ENCODE measurements at regions not wholly inside any gene's neighbourhood (a gene's known extent, or its start where the extent isn't known, plus 50 kb on each side); places are given as distances from the start of the nearest gene placed in this dataset.

DNA sequence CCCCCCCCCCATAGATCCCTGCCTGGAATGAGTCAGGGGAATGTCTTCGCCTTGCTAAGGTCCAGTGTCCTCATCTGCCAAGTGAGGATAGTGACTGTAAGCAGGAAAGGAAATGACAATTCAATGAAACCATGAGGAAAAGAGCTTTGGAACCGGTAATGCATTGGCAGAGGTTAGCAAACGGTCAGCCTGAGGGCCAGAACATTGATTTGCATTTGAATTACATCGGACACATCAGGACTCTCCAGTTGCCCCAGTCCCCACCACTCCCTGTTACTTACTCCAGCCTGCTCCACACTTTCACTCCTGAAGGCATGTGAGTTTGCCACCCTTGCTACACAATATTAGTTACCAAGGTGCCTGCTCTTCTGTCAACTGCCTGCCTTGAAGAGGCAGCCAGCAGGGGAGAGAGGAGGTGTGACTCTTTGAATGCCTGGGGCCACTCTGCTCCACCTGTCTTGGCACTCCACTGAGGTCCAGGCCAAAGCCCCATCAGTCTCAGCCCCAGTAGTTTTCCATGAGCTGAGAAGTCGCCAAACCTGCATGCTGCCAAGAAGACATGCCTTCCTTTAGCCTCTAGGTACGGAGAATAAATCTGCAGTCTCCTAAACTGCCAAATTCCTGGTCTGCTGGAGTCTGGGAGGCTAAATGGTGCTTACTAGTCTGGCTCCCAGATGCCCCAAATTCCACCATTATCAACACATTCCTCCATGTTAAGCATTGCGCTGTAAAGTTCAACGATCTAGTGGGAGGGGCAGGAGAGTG lies 191.7 kb upstream of the TLE3 start:
- no peak for TF ChIP-seq POLR2A (IDR thresholded peaks at IDR 0.05; ENCODE audit: low read depth, low read length)
- TF ChIP-seq MXI1 (IDR thresholded peaks at IDR 0.05; ENCODE audit: borderline replicate concordance, low read depth, low read length): no peak
- no peak for TF ChIP-seq BHLHE40 (IDR thresholded peaks at IDR 0.05; ENCODE audit: low read depth, low read length)
- TF ChIP-seq, protein P1, sequence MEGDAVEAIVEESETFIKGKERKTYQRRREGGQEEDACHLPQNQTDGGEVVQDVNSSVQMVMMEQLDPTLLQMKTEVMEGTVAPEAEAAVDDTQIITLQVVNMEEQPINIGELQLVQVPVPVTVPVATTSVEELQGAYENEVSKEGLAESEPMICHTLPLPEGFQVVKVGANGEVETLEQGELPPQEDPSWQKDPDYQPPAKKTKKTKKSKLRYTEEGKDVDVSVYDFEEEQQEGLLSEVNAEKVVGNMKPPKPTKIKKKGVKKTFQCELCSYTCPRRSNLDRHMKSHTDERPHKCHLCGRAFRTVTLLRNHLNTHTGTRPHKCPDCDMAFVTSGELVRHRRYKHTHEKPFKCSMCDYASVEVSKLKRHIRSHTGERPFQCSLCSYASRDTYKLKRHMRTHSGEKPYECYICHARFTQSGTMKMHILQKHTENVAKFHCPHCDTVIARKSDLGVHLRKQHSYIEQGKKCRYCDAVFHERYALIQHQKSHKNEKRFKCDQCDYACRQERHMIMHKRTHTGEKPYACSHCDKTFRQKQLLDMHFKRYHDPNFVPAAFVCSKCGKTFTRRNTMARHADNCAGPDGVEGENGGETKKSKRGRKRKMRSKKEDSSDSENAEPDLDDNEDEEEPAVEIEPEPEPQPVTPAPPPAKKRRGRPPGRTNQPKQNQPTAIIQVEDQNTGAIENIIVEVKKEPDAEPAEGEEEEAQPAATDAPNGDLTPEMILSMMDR (conservative IDR thresholded peaks at IDR 0.05; ENCODE audit: low read depth, low read length): no peak
- TF ChIP-seq, protein P2, sequence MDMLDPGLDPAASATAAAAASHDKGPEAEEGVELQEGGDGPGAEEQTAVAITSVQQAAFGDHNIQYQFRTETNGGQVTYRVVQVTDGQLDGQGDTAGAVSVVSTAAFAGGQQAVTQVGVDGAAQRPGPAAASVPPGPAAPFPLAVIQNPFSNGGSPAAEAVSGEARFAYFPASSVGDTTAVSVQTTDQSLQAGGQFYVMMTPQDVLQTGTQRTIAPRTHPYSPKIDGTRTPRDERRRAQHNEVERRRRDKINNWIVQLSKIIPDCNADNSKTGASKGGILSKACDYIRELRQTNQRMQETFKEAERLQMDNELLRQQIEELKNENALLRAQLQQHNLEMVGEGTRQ (IDR thresholded peaks at IDR 0.05; ENCODE audit: low read depth, low read length): no peak
- no peak for TF ChIP-seq SMC3 (IDR thresholded peaks at IDR 0.05; ENCODE audit: low read depth, low read length)
- TF ChIP-seq NFE2L2 (IDR thresholded peaks at IDR 0.05; ENCODE audit: low read depth, low read length): no peak
- no peak for TF ChIP-seq RFX5 (IDR thresholded peaks at IDR 0.05; ENCODE audit: low read depth, low read length)
- no peak for TF ChIP-seq CEBPB (IDR thresholded peaks at IDR 0.05; ENCODE audit: low read depth, low read length)
- no peak for TF ChIP-seq MAFK (IDR thresholded peaks at IDR 0.05; ENCODE audit: low read depth, low read length)
- TF ChIP-seq, protein P3, sequence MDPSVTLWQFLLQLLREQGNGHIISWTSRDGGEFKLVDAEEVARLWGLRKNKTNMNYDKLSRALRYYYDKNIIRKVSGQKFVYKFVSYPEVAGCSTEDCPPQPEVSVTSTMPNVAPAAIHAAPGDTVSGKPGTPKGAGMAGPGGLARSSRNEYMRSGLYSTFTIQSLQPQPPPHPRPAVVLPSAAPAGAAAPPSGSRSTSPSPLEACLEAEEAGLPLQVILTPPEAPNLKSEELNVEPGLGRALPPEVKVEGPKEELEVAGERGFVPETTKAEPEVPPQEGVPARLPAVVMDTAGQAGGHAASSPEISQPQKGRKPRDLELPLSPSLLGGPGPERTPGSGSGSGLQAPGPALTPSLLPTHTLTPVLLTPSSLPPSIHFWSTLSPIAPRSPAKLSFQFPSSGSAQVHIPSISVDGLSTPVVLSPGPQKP (IDR thresholded peaks at IDR 0.05; ENCODE audit: borderline replicate concordance, low read depth, low read length): no peak
